ENCODE measurements at regions not wholly inside any gene's neighbourhood (a gene's known extent, or its start where the extent isn't known, plus 50 kb on each side); places are given as distances from the start of the nearest gene placed in this dataset.
"Not testable (repeated sequence)": the region's sequence is repeated elsewhere in the genome, so short reads cannot be mapped to it uniquely, and the experiment has no call there.

GRCh38 chr2:111534910-111535352 is 349.1 kb downstream of the ANAPC1 start:
- Histone ChIP-seq H3K4me1 (ENCODE audit: control insufficient read depth, extremely low read depth, insufficient read depth, low read length) (peaks cover 14% of the 10 kb centered on the region), H3K4me2 (ENCODE audit: extremely low read depth, insufficient read depth, low read length) (peak overlapping the region; percentile 49), H3K9me3 (ENCODE audit: control insufficient read depth, insufficient read depth, low read depth, low read length) (no peaks in the 10 kb centered on the region), H3K4me3 (replicated peaks in 1 of 4; ENCODE audit: control extremely low read depth in 1 of 4, insufficient read depth in 1 of 4, low read depth in 3 of 4, low read length in 4 of 4) (no peak overlapping the region), H4K20me1 (ENCODE audit: control insufficient read depth, extremely low read depth, insufficient read depth, low read length) (no peaks in the 10 kb centered on the region), H3K36me3 (ENCODE audit: control insufficient read depth, insufficient read depth, low read length) (no peaks in the 10 kb centered on the region), H3K27ac (ENCODE audit: insufficient read depth, low read length) (peak overlapping the region; percentile 80), H3K27me3 (ENCODE audit: control insufficient read depth, insufficient read depth, low read length) (no peaks in the 10 kb centered on the region), H3K9ac (ENCODE audit: insufficient read depth, low read length) (no peak overlapping the region), H3K79me2 (ENCODE audit: control insufficient read depth, insufficient read depth, low read length) (no peaks in the 10 kb centered on the region), H2AFZ (ENCODE audit: low read length) (no peak overlapping the region)
- peak; percentile 51 to 63 for DNase-seq (ENCODE audit: low read depth in 2 of 2)
- TF ChIP-seq CTCF (conservative IDR thresholded peaks at IDR 0.05 in 1 of 2, IDR thresholded peaks at IDR 0.05 in 1 of 2; ENCODE audit: low read depth in 1 of 2, low read length in 2 of 2) (no peak), EZH2 (IDR thresholded peaks at IDR 0.05; ENCODE audit: low read length, missing control alignments) (no peak)

- Histone ChIP-seq H3K4me2 (ENCODE audit: extremely low read depth, insufficient read depth, low read length) (peak overlapping the region; percentile 49), H3K27ac (ENCODE audit: insufficient read depth, low read length) (peak overlapping the region; percentile 80), H3K27me3 (ENCODE audit: control insufficient read depth, insufficient read depth, low read length) (no peaks in the 10 kb centered on the region), H4K20me1 (ENCODE audit: control insufficient read depth, extremely low read depth, insufficient read depth, low read length) (no peaks in the 10 kb centered on the region), H3K4me1 (ENCODE audit: control insufficient read depth, extremely low read depth, insufficient read depth, low read length) (peaks cover 14% of the 10 kb centered on the region), H3K4me3 (replicated peaks in 1 of 4; ENCODE audit: control extremely low read depth in 1 of 4, insufficient read depth in 1 of 4, low read depth in 3 of 4, low read length in 4 of 4) (no peak overlapping the region), H3K9me3 (ENCODE audit: control insufficient read depth, insufficient read depth, low read depth, low read length) (no peaks in the 10 kb centered on the region), H3K79me2 (ENCODE audit: control insufficient read depth, insufficient read depth, low read length) (no peaks in the 10 kb centered on the region), H3K9ac (ENCODE audit: insufficient read depth, low read length) (no peak overlapping the region), H3K36me3 (ENCODE audit: control insufficient read depth, insufficient read depth, low read length) (no peaks in the 10 kb centered on the region), H2AFZ (ENCODE audit: low read length) (no peak overlapping the region)
- TF ChIP-seq CTCF (conservative IDR thresholded peaks at IDR 0.05 in 1 of 2, IDR thresholded peaks at IDR 0.05 in 1 of 2; ENCODE audit: low read depth in 1 of 2, low read length in 2 of 2) (no peak), EZH2 (IDR thresholded peaks at IDR 0.05; ENCODE audit: low read length, missing control alignments) (no peak)
- peak; percentile 55 to 62 for DNase-seq (ENCODE audit: low read depth in 2 of 2)
Observed at GRCh38 chr2:111535404-111535803, 348.6 kb downstream of the ANAPC1 start.

GRCh38 chr2:111537078-111537655 is 346.8 kb downstream of the ANAPC1 start:
- no peaks in the 10 kb centered on the region for H4K20me1 ChIP-seq (ENCODE audit: control insufficient read depth, extremely low read depth, insufficient read depth, low read length)
- H2AFZ ChIP-seq (ENCODE audit: low read length): no peak overlapping the region
- no peaks in the 10 kb centered on the region for H3K9me3 ChIP-seq (ENCODE audit: control insufficient read depth, insufficient read depth, low read depth, low read length)
- H3K27me3 ChIP-seq (ENCODE audit: control insufficient read depth, insufficient read depth, low read length): no peaks in the 10 kb centered on the region
- H3K4me3 ChIP-seq (replicated peaks in 1 of 4; ENCODE audit: control extremely low read depth in 1 of 4, insufficient read depth in 1 of 4, low read depth in 3 of 4, low read length in 4 of 4): no peak overlapping the region
- no peaks in the 10 kb centered on the region for H3K36me3 ChIP-seq (ENCODE audit: control insufficient read depth, insufficient read depth, low read length)
- TF ChIP-seq CTCF (conservative IDR thresholded peaks at IDR 0.05 in 1 of 2, IDR thresholded peaks at IDR 0.05 in 1 of 2; ENCODE audit: low read depth in 1 of 2, low read length in 2 of 2) (no peak), EZH2 (IDR thresholded peaks at IDR 0.05; ENCODE audit: low read length, missing control alignments) (no peak)
- no peak overlapping the region for H3K4me2 ChIP-seq (ENCODE audit: extremely low read depth, insufficient read depth, low read length)
- no peak for DNase-seq (ENCODE audit: low read depth in 2 of 2)
- no peak overlapping the region for H3K9ac ChIP-seq (ENCODE audit: insufficient read depth, low read length)
- H3K27ac ChIP-seq (ENCODE audit: insufficient read depth, low read length): no peak overlapping the region
- H3K79me2 ChIP-seq (ENCODE audit: control insufficient read depth, insufficient read depth, low read length): no peaks in the 10 kb centered on the region
- H3K4me1 ChIP-seq (ENCODE audit: control insufficient read depth, extremely low read depth, insufficient read depth, low read length): peaks cover 12% of the 10 kb centered on the region

GRCh38 chr2:111539991-111540390 is 344.0 kb downstream of the ANAPC1 start:
- not testable (repeated sequence) for H4K20me1 ChIP-seq (ENCODE audit: control insufficient read depth, extremely low read depth, insufficient read depth, low read length); H3K27me3 ChIP-seq (ENCODE audit: control insufficient read depth, insufficient read depth, low read length); H3K9ac ChIP-seq (ENCODE audit: insufficient read depth, low read length); H2AFZ ChIP-seq (ENCODE audit: low read length); H3K4me2 ChIP-seq (ENCODE audit: extremely low read depth, insufficient read depth, low read length); DNase-seq (ENCODE audit: low read depth in 2 of 2); H3K79me2 ChIP-seq (ENCODE audit: control insufficient read depth, insufficient read depth, low read length); H3K9me3 ChIP-seq (ENCODE audit: control insufficient read depth, insufficient read depth, low read depth, low read length); H3K4me1 ChIP-seq (ENCODE audit: control insufficient read depth, extremely low read depth, insufficient read depth, low read length); H3K36me3 ChIP-seq (ENCODE audit: control insufficient read depth, insufficient read depth, low read length); H3K4me3 ChIP-seq (replicated peaks in 1 of 4; ENCODE audit: control extremely low read depth in 1 of 4, insufficient read depth in 1 of 4, low read depth in 3 of 4, low read length in 4 of 4); H3K27ac ChIP-seq (ENCODE audit: insufficient read depth, low read length)
